ENCODE measurements at regions not wholly inside any gene's neighbourhood (a gene's known extent, or its start where the extent isn't known, plus 50 kb on each side); places are given as distances from the start of the nearest gene placed in this dataset.

DNA sequence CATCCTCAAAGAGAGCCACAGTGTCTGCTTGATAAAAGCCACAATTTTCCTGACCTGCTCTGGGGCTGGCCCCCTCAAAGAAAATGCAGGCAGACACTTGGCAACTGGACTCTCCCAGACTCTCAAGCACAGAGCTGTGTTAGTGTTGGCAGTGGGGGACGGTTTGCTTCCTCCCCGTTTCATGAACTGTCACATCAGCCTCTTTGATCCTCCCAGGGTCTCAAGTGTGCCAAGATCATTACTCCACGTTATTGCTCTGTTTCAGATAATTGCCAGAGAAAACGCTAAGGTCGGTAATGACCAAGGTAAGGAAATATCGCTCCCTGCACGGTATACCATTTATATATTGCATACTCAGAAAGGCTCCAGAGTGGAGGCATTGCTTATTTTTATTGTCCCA lies 138.8 kb downstream of the NTMT2 start:
- TF ChIP-seq, protein P1, sequence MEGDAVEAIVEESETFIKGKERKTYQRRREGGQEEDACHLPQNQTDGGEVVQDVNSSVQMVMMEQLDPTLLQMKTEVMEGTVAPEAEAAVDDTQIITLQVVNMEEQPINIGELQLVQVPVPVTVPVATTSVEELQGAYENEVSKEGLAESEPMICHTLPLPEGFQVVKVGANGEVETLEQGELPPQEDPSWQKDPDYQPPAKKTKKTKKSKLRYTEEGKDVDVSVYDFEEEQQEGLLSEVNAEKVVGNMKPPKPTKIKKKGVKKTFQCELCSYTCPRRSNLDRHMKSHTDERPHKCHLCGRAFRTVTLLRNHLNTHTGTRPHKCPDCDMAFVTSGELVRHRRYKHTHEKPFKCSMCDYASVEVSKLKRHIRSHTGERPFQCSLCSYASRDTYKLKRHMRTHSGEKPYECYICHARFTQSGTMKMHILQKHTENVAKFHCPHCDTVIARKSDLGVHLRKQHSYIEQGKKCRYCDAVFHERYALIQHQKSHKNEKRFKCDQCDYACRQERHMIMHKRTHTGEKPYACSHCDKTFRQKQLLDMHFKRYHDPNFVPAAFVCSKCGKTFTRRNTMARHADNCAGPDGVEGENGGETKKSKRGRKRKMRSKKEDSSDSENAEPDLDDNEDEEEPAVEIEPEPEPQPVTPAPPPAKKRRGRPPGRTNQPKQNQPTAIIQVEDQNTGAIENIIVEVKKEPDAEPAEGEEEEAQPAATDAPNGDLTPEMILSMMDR (IDR thresholded peaks at IDR 0.05; ENCODE audit: insufficient read depth, low read length) = no peak
- H3K4me3 ChIP-seq (ENCODE audit: low read depth, low read length) = no peak overlapping the region

DNA sequence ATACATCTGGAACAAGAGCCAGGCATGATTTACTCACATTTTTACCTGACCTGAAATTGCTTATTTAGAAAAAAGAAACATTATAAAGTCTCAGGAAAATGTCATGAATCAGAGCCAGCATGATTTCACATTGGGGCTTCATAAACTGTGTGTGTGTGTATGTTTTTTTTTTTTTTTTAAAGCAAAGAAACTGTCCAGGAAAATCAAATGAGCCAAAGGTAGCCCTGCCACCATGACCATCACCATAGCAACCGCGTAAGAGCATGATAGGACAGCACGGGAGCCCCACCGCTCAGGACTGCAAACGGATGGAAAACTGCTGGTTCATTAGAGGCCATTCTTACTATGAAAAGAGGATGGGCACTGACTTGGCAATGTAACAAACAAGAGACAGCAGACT lies 139.2 kb downstream of the NTMT2 start:
- no peak overlapping the region for H3K4me3 ChIP-seq (ENCODE audit: low read depth, low read length)
- TF ChIP-seq, protein P1 (IDR thresholded peaks at IDR 0.05; ENCODE audit: insufficient read depth, low read length) = no peak
- DNase-seq (ENCODE audit: low read depth) = no peak

More for the DNA sequence above, 138.8 kb downstream of the NTMT2 start:
- peak; percentile 46 for DNase-seq (ENCODE audit: low read depth)

DNA sequence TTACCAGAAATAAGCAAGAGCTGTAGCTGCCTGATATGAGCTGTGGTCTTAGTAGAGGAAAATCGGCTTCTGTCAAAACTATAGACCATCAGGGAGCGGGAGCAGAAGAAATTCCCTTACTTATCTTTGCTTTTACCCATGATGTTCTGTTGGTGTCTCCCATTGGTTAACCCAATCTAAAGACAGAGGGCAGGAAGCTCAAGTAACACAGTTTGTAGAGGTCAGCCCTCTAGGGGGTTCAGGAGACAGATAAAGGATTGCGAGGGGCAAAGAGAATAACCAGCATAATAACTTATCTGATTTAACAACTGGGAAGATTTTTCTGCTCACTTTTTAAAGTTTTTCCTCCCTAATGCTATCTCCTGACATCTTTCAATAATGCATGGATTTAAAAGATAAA lies 142.4 kb downstream of the NTMT2 start:
- no peak overlapping the region for H3K4me3 ChIP-seq (ENCODE audit: low read depth, low read length)
- TF ChIP-seq, protein P1 (IDR thresholded peaks at IDR 0.05; ENCODE audit: insufficient read depth, low read length) = no peak
- no peak for DNase-seq (ENCODE audit: low read depth)

DNA sequence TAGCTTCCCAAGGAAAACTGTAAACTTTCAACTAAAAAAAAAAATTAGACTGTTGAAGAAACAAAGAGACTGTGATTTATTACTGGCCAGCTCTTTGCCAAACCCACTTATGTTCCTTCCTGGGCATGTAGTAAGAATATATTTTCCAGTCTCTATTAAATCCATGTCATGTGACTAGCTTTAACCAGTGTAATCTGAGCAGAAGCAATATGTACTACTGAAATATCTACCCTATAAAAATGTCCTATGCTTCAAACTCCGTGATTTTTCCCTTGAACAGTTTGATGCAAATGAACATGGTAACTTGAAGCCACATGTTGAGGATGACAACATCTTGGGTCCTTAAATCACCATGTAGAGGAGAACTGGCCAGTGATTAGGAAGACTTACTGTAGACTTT lies 144.5 kb downstream of the NTMT2 start:
- no peak overlapping the region for H3K4me3 ChIP-seq (ENCODE audit: low read depth, low read length)
- TF ChIP-seq, protein P1 (IDR thresholded peaks at IDR 0.05; ENCODE audit: insufficient read depth, low read length) = no peak
- DNase-seq (ENCODE audit: low read depth) = peak; percentile 46

DNA sequence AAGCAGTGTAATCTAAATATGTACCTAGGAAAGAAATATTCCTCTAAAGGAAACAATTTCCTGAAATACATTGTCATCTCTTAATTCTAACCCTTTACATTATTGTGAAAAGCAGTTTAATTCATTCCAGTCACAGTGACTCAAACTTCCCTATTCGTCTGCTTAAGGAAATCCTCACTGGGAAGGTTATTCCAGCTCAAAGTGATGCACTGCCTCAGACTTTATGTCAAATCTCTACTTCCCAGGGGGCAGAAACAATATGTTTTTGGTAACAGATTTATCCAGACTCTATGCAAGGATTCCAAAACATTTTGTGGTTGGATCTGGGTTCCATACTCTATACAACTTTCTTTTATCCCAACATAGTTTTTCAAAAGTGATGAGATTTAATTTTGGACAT lies 145.2 kb downstream of the NTMT2 start:
- no peak overlapping the region for H3K4me3 ChIP-seq (ENCODE audit: low read depth, low read length)
- TF ChIP-seq, protein P1 (IDR thresholded peaks at IDR 0.05; ENCODE audit: insufficient read depth, low read length) = no peak
- peak; percentile 77 for DNase-seq (ENCODE audit: low read depth)

DNA sequence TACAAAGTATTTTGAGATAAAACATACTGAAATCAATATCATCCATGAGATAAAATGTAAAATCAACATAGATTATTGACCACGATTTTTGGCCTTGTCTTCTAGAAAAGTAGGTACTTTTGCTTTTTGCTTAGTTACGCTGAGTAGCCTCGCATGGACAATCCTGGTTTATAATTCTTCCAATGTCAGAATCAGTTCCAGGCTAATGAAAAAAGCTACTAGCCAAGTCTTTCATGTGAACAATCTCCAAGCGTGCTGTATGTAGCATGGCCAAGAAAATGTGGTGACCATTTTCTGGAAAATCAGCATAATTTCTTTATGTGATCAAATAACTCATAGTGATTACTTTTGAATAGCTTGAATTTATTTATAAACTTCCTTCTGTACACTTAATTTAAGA lies 145.8 kb downstream of the NTMT2 start:
- no peak for DNase-seq (ENCODE audit: low read depth)
- TF ChIP-seq, protein P1 (IDR thresholded peaks at IDR 0.05; ENCODE audit: insufficient read depth, low read length) = no peak
- no peak overlapping the region for H3K4me3 ChIP-seq (ENCODE audit: low read depth, low read length)

DNA sequence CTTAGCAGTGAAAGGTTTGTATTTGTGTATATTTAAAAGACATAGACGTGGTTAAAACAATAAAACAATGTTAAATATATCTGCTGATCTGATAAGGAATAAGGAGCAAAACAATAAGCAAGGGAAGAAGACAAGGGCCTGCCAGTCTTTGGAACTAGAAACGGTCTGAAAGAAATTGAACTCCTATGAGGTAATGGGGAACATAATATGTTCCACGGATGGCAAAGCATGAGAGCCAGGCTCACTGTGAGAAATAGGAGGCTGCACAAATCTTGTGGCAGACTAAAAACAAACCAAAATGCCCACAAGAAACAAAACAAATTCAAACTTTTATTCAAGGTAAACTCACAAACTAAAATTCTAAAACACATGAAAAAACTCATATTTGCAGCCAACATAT lies 150.5 kb downstream of the NTMT2 start:
- TF ChIP-seq, protein P1 (IDR thresholded peaks at IDR 0.05; ENCODE audit: insufficient read depth, low read length) = no peak
- H3K4me3 ChIP-seq (ENCODE audit: low read depth, low read length) = no peak overlapping the region
- DNase-seq (ENCODE audit: low read depth) = no peak

All from fibroblast of the aortic adventitia (primary cell).